ENCODE measurements at regions not wholly inside any gene's neighbourhood (a gene's known extent, or its start where the extent isn't known, plus 50 kb on each side); places are given as distances from the start of the nearest gene placed in this dataset.

- TF ChIP-seq POLR2A (IDR thresholded peaks at IDR 0.05) (no peak), CTCF (IDR thresholded peaks at IDR 0.05) (no peak)
Measured at GRCh38 chr10:113364227-113364626, 188.6 kb upstream of the HABP2 start.
